ENCODE measurements at regions not wholly inside any gene's neighbourhood (a gene's known extent, or its start where the extent isn't known, plus 50 kb on each side); places are given as distances from the start of the nearest gene placed in this dataset.

GRCh38 chr3:157916672-157917071, 189.5 kb downstream of the SHOX2 start:
- Histone ChIP-seq H3K36me3 (no peaks in the 10 kb centered on the region), H3K27ac (no peak overlapping the region), H3K4me3 (no peak overlapping the region), H3K27me3 (no peaks in the 10 kb centered on the region), H3K4me1 (no peaks in the 10 kb centered on the region), H3K9me3 (no peaks in the 10 kb centered on the region)
- ATAC-seq (no peak), DNase-seq (no peak)
- no peak for TF ChIP-seq POLR2A (IDR thresholded peaks at IDR 0.05)
- TF ChIP-seq, protein P1, sequence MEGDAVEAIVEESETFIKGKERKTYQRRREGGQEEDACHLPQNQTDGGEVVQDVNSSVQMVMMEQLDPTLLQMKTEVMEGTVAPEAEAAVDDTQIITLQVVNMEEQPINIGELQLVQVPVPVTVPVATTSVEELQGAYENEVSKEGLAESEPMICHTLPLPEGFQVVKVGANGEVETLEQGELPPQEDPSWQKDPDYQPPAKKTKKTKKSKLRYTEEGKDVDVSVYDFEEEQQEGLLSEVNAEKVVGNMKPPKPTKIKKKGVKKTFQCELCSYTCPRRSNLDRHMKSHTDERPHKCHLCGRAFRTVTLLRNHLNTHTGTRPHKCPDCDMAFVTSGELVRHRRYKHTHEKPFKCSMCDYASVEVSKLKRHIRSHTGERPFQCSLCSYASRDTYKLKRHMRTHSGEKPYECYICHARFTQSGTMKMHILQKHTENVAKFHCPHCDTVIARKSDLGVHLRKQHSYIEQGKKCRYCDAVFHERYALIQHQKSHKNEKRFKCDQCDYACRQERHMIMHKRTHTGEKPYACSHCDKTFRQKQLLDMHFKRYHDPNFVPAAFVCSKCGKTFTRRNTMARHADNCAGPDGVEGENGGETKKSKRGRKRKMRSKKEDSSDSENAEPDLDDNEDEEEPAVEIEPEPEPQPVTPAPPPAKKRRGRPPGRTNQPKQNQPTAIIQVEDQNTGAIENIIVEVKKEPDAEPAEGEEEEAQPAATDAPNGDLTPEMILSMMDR (IDR thresholded peaks at IDR 0.05), result no peak
- intact Hi-C loops (cut with DNase I), result no loop called here
- 63 to 78% (median 77%) methylated on average over 3 of the region's 3 CpGs for WGBS, 4 donors

- H3K9me3 ChIP-seq, result no peaks in the 10 kb centered on the region
- intact Hi-C loops (cut with DNase I), result no loop called here
- ATAC-seq (no peak), DNase-seq (no peak)
- no peak overlapping the region for H3K4me3 ChIP-seq
- H3K4me1 ChIP-seq, result no peaks in the 10 kb centered on the region
- no peaks in the 10 kb centered on the region for H3K36me3 ChIP-seq
- H3K27ac ChIP-seq, result no peak overlapping the region
- TF ChIP-seq POLR2A (IDR thresholded peaks at IDR 0.05), result no peak
- TF ChIP-seq, protein P1 (IDR thresholded peaks at IDR 0.05), result no peak
- H3K27me3 ChIP-seq, result no peaks in the 10 kb centered on the region
Measured at GRCh38 chr3:157914882-157915281, 191.3 kb downstream of the SHOX2 start.

DNA sequence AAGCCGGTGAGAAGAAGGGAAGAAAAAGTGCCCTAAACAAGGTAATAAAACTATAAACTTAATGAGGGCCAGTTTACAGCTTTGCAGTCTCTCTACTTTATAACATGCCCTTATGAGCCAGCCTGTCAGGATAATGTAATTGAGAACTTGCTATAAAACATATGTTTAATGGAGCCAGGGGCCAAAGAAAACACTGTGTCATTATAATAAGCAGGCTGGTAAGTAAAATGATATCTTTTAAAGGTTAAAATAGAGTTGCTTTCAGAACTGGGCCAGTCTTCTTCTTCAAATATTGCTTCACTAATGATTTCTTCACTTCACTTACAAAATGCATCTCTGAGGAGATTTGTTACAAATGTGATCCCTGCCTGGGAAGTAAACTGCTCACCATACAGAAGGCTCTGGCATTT, 192.5 kb downstream of the SHOX2 start:
- intact Hi-C loops (cut with DNase I), result no loop called here
- Histone ChIP-seq H3K27ac (no peak overlapping the region), H3K36me3 (no peaks in the 10 kb centered on the region), H3K4me3 (no peak overlapping the region), H3K4me1 (no peaks in the 10 kb centered on the region), H3K27me3 (no peaks in the 10 kb centered on the region), H3K9me3 (no peaks in the 10 kb centered on the region)
- 76 to 84% (median 78%) methylated on average over 1 of the region's 1 CpG for WGBS, 4 donors
- no peak for TF ChIP-seq POLR2A (IDR thresholded peaks at IDR 0.05)
- TF ChIP-seq, protein P1 (IDR thresholded peaks at IDR 0.05), result no peak
- ATAC-seq (no peak), DNase-seq (no peak)

DNA sequence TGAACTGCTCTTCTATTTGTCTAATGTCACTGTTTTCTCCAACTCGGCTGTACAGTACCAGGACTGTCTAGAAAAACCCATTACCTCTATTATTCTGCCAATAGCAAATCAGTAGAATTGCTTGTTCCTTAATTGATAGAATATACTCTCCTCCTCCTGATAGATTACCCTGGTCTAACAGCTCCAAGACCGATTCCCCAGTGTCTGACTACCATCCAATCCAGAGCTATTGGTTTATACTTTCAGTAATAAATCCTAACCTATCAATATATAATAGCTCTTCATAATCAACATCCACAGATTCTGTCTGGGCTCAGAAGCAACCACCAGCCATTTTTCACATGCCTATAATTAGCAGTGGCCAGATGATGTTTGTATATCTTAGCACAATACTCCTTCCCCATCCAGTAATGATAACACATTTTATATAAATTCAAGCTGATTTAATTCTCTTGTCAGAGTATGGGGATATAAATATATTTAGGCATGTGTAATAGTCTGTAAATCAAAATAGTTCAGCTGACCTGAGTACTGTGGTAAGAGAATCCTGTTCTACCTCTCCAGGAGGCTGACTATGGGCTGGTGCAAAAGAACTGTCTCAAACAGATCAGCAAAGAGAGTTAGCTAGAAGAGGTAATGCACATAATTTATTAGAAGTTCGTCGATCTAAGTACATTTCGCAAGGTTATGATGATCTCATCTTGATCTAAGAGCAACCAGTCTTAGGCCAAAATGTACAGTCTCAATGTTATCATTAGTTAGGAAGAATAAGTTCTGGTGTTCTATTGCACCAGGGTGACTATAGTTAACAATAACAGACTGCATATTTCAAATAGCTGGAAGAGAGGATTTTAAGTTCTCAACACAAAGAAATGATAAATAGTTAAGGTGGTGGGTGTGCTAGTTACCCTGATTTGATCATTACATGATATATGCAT, 193.4 kb downstream of the SHOX2 start:
- no peak overlapping the region for H3K27ac ChIP-seq
- no peak overlapping the region for H3K4me3 ChIP-seq
- WGBS, 4 donors, result 79 to 85% (median 83%) methylated on average over 5 of the region's 5 CpGs
- no peak for ATAC-seq
- H3K36me3 ChIP-seq, result no peaks in the 10 kb centered on the region
- TF ChIP-seq, protein P1 (IDR thresholded peaks at IDR 0.05), result no peak
- TF ChIP-seq POLR2A (IDR thresholded peaks at IDR 0.05), result no peak
- no peaks in the 10 kb centered on the region for H3K27me3 ChIP-seq
- H3K4me1 ChIP-seq, result no peaks in the 10 kb centered on the region
- no peaks in the 10 kb centered on the region for H3K9me3 ChIP-seq
- DNase-seq, result no peak
- intact Hi-C loops (cut with DNase I), result no loop called here
